ENCODE measurements at regions not wholly inside any gene's neighbourhood (a gene's known extent, or its start where the extent isn't known, plus 50 kb on each side); places are given as distances from the start of the nearest gene placed in this dataset.

GRCh38 chr21:34296878-34297277 lies 66.9 kb upstream of the KCNE2 start:
- no peak overlapping the region for H3K4me3 ChIP-seq (ENCODE audit: low read length)
- DNase-seq (ENCODE audit: low read depth), result no peak
- TF ChIP-seq CTCF (IDR thresholded peaks at IDR 0.05; ENCODE audit: insufficient read depth, low read depth, low read length, missing control alignments), result no peak

GRCh38 chr21:34298534-34299167 lies 65.2 kb upstream of the KCNE2 start:
- DNase-seq (ENCODE audit: low read depth), result no peak
- H3K4me3 ChIP-seq (ENCODE audit: low read length), result no peak overlapping the region
- no peak for TF ChIP-seq CTCF (IDR thresholded peaks at IDR 0.05; ENCODE audit: insufficient read depth, low read depth, low read length, missing control alignments)

- no peak for DNase-seq (ENCODE audit: low read depth)
- no peak for TF ChIP-seq CTCF (IDR thresholded peaks at IDR 0.05; ENCODE audit: insufficient read depth, low read depth, low read length, missing control alignments)
- no peak overlapping the region for H3K4me3 ChIP-seq (ENCODE audit: low read length)
These were observed 64.7 kb upstream of the KCNE2 start for GRCh38 chr21:34299168-34299539.

GRCh38 chr21:34302521-34302920 lies 61.3 kb upstream of the KCNE2 start:
- no peak for DNase-seq (ENCODE audit: low read depth)
- no peak for TF ChIP-seq CTCF (IDR thresholded peaks at IDR 0.05; ENCODE audit: insufficient read depth, low read depth, low read length, missing control alignments)
- H3K4me3 ChIP-seq (ENCODE audit: low read length), result no peak overlapping the region

GRCh38 chr21:34305605-34306604 lies 57.9 kb upstream of the KCNE2 start:
- no peak overlapping the region for H3K4me3 ChIP-seq (ENCODE audit: low read length)
- DNase-seq (ENCODE audit: low read depth), result no peak
- TF ChIP-seq CTCF (IDR thresholded peaks at IDR 0.05; ENCODE audit: insufficient read depth, low read depth, low read length, missing control alignments), result no peak

GRCh38 chr21:34307991-34308532 lies 55.7 kb upstream of the KCNE2 start:
- H3K4me3 ChIP-seq (ENCODE audit: low read length), result no peak overlapping the region
- peak; percentile 76 for DNase-seq (ENCODE audit: low read depth)
- TF ChIP-seq CTCF (IDR thresholded peaks at IDR 0.05; ENCODE audit: insufficient read depth, low read depth, low read length, missing control alignments), result no peak

All from epithelial cell of esophagus (primary cell).